Fibroblast of skin of abdomen (primary cell): ENCODE measurements at regions not wholly inside any gene's neighbourhood (a gene's known extent, or its start where the extent isn't known, plus 50 kb on each side); places are given as distances from the start of the nearest gene placed in this dataset.
"Not testable (repeated sequence)": the region's sequence is repeated elsewhere in the genome, so short reads cannot be mapped to it uniquely, and the experiment has no call there.

Source experiments
- DNase-seq: peaks from one replicate; pipeline ENCODE4 v3.0.0-alpha.2; 2013

DNA sequence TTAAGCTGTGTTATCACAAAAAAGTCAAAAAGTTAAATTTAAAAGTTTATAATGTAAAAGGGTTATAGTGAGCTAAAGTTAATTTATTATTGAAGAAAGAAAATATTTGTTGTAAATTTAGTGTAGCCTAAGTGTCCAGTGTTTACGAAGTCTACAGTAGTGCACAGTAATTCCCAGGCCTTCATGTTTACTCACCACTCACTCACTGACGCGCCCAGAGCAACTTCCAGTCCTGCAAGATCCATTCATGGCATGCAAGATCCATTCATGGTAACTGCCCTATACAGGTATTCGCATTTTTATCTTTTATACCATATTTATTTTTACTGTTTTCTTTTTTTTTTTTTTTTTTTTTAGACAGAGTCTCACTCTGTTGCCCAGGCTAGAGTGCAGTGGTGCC lies 69.5 kb downstream of the TPRA1 start:
- DNase-seq, result no peak

- no peak for DNase-seq
Observed at GRCh38 chr3:127518456-127519081, 72.0 kb downstream of the TPRA1 start.

GRCh38 chr3:127512256-127512655 lies 78.3 kb downstream of the TPRA1 start:
- DNase-seq, result no peak

- DNase-seq, result no peak
Observed at GRCh38 chr3:127501177-127501576, 89.4 kb downstream of the TPRA1 start.

GRCh38 chr3:127497676-127498075 lies 92.9 kb downstream of the TPRA1 start:
- DNase-seq, result no peak

- DNase-seq, result no peak
Observed at GRCh38 chr3:127497166-127497565, 93.4 kb downstream of the TPRA1 start.

GRCh38 chr3:127495821-127496655 lies 94.5 kb downstream of the TPRA1 start:
- DNase-seq, result no peak

GRCh38 chr3:127493924-127494646 lies 96.4 kb downstream of the TPRA1 start:
- no peak for DNase-seq

DNA sequence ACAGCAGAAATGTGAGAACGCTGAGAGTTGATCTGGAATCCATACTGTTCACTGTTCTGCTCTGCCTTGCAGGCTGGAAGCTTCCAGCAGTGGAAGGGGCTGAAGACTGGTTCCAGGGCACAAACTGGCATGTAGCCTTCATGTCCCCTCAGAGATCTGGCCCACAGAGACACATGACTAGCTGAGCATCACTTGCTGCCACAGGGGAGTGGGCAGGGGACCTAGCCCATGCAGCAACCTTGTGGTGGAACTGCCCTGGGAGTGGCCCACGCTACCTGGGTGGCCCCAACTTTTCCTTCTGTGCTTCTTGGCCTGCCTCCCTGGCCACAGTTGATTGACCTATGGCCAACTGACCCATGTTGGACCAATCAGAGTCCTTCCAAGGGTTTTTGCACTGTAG lies 98.1 kb downstream of the TPRA1 start:
- no peak for DNase-seq

GRCh38 chr3:127491909-127492308 lies 98.6 kb downstream of the TPRA1 start:
- DNase-seq, result no peak

GRCh38 chr3:127491323-127491722 lies 99.2 kb downstream of the TPRA1 start:
- DNase-seq, result no peak

DNA sequence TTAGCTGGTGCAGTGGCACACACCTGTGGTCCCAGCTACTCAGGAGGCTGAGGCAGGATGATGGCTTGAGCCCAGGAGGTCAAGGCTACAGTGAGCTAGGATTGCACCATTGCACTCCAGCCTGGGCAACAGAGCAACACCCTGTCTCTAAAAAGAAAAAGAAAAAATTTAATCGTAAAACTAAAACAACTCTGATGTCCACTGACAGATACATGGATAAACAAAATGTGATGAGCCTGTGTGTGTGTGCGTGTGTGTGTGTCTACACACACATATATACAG lies 99.6 kb downstream of the TPRA1 start:
- not testable (repeated sequence) for DNase-seq

GRCh38 chr3:127490271-127491023 lies 100.1 kb downstream of the TPRA1 start:
- no peak for DNase-seq

GRCh38 chr3:127489357-127489756 lies 101.2 kb downstream of the TPRA1 start:
- DNase-seq, result no peak

GRCh38 chr3:127488740-127489139 lies 101.8 kb downstream of the TPRA1 start:
- no peak for DNase-seq

DNA sequence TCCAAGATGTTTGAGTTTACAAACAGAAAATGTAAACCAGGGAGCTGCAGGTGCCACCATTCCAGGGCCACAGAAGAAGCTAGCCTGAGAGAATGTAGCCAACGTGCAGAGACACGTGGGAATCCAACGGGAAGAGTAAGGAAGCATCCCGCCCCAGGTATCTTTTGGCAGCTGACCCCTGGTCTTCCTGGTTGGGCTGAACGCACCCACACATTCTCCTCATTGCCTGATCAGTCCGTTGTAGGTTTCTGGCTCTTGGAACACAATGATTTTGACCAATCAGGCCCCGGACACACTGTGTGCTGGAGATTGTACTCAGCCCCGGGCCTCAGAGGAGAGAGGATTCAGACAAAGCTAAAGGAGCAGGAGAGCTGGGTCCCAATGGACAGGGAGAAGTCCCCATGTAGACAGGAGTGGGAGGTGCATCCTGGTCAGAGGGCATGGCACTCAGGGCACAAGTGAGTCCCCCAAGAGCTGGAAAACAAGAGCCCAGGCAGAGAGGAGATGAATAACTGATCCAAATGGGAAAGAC lies 102.3 kb downstream of the TPRA1 start:
- no peak for DNase-seq

DNA sequence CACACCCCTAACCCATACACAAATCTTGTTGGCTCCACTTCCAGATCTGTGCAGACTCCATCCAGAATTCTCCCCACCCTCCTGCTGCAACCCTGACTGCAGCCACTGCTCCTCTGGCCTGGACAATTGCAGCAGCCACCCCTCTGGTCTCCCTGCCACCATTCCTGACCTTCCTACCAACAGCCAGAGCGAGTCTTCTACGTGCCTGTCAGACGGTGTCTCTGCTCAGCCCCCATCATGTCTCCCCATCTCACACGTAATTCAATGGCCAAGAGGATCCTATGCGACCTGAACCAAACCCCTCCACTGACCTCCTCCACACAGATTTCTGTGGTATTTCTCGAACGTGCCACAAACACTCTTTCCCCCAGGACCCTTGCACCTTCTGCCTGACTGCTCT lies 103.3 kb downstream of the TPRA1 start:
- DNase-seq, result no peak

GRCh38 chr3:127486321-127486944 lies 104.1 kb downstream of the TPRA1 start:
- no peak for DNase-seq

DNA sequence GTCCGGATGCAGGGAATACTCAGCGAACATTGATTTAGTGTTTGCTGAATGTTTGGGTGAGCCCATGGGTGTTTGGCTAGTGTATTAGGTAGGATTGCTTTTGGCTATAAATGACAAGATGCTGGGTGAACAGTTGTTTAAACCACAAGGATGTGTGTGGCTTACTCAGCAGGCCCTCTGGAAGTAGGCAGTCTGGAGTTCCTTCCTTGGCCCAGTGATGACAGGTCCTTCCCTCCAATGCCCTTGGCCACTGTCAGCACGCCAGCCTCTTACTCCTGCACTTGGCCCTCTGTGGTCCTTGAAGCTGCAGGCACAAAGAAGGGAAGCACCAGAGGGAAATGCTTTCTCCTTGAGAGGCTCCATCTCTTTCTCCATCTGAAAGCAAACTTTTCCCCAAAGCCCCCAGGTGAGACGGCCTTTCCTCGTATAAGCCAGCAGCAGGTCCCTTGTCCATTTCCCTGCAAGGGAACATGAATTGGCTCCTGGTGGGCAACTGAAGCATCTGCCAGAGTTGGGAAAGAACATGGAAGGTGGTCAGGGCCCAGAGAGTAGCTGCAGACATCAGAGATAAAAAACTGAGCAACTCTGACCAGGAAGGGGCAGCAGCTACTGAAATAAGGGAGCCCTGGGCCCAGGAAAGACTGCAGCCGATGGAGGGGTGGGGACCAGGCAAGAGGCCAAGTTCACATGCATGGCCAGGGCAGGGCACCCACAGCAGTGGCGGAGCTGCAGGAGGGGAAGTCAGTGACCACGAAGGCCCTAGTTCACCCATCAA lies 105.0 kb downstream of the TPRA1 start:
- DNase-seq, result no peak

- no peak for DNase-seq
Observed at GRCh38 chr3:127484601-127485388, 105.7 kb downstream of the TPRA1 start.
